ENCODE measurements at regions not wholly inside any gene's neighbourhood (a gene's known extent, or its start where the extent isn't known, plus 50 kb on each side); places are given as distances from the start of the nearest gene placed in this dataset.
"Not testable (repeated sequence)": the region's sequence is repeated elsewhere in the genome, so short reads cannot be mapped to it uniquely, and the experiment has no call there.

DNA sequence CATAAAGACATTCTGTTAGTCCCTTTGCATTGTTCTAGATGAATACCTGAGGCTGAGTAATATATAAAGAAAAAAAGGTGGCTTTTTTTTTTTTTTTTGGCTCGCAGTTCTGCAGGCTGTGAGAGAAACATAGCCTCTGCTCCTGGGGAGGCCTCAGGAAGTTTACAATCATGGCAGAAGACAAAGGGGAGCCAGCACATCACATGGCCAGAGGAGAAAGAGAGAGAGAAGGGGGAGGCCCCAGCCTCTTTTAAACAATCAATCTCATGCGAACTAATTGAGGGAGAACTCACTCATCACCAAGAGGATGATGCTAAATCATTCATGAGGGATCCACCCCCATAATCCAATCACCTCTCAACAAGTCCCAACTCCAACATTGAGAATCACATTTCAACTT lies 364.0 kb upstream of the EPHA5 start:
- intact Hi-C loops (cut with DNase I): no loop called here
- no peak for DNase-seq
- no peak for ATAC-seq (ENCODE audit: poor library complexity)

DNA sequence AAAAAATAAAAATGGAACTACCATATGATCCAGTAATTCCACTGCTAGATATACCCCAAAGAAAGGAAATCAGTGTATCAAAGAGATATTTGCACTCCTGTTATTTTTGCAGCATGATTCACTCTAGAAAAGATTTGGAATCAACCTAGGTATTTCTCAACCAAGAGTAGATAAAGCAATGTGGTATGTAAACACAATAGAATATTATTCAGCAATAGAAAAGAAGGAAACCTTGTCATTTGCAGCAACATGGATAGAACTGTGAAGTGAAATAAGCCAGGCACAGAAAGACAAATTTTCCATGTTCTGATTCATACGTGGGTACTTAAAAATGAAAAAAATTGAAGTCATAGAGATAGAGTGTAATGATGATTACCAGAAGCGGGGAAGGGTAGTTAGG lies 362.3 kb upstream of the EPHA5 start:
- DNase-seq (no peak), ATAC-seq (ENCODE audit: poor library complexity) (no peak)
- intact Hi-C loops (cut with DNase I): no loop called here

DNA sequence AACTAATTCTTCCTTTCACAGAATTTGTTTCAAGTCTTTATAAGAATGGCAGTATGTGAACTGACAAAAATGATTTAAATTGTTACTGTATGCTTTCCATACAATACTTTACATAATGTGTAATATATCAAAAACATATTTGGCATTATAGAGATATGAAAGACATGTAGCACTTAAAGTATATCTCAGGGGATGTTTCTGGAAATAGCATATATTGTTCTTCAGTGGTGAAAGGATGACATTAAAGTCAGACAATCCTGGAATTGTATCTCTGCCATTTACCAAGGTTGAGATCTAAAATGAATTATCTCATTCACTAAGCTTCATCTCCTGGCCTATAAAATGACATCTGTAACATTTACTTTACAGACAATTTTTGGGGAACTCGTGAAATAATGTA lies 358.4 kb upstream of the EPHA5 start:
- DNase-seq (no peak), ATAC-seq (ENCODE audit: poor library complexity) (no peak)
- intact Hi-C loops (cut with DNase I): no loop called here

DNA sequence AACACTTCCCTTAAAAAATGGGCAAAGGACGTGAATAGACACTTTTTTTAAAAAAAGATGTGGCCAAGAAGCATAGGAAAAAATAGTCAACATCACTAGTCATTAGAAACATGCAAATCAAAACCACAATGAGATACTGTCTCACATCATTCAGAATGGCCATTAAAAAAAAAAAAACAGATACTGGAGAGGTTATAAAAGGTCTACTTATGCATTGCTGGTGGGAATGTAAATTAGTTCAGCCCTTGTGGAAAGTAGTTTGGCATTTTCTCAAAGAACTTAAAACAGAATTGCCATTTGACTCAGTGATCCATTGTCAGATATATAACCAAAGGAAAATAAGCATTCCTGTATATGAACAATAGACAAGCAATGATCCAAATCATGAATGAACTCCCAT lies 352.8 kb upstream of the EPHA5 start:
- DNase-seq: no peak
- ATAC-seq (ENCODE audit: poor library complexity): no peak
- intact Hi-C loops (cut with DNase I): no loop called here

DNA sequence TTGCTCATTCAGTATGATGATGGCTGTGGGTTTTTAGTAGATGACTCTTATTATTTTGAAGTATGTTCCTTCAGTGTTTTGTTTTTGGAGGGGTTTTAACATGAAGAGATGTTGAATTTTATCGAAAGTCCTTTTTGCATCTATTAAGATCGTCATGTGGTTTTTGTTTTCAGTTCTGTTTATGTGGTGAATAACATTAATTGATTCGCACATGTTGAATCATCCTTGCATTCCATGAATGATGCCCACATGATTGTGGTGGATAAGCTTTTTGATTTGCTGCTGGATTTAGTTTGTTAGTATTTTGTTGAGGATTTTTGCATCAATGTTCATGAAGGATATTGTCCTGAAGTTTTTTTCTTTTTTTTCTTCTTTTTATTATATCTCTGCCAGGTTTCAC lies 347.4 kb upstream of the EPHA5 start:
- ATAC-seq (ENCODE audit: poor library complexity) (no peak), DNase-seq (no peak)
- intact Hi-C loops (cut with DNase I): no loop called here

DNA sequence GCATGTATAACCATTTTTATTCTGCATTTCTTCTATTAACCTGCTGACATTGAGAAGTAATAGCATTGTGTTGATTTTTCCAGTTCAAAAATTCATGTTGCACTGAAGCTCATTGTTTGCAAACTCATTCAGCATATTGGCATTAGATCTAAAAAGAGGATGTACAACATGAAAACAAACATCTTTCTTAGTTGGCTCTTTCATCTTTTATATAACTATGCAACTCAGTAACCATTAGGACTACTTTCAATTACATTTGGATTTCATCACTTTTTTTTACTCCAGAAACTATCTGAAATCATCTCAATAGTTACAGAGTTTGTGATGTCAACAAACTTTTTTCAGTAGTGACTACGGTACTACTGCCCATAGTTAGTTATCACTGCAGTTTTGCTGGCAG lies 346.0 kb upstream of the EPHA5 start:
- no peak for DNase-seq
- ATAC-seq (ENCODE audit: poor library complexity): no peak
- intact Hi-C loops (cut with DNase I): no loop called here

DNA sequence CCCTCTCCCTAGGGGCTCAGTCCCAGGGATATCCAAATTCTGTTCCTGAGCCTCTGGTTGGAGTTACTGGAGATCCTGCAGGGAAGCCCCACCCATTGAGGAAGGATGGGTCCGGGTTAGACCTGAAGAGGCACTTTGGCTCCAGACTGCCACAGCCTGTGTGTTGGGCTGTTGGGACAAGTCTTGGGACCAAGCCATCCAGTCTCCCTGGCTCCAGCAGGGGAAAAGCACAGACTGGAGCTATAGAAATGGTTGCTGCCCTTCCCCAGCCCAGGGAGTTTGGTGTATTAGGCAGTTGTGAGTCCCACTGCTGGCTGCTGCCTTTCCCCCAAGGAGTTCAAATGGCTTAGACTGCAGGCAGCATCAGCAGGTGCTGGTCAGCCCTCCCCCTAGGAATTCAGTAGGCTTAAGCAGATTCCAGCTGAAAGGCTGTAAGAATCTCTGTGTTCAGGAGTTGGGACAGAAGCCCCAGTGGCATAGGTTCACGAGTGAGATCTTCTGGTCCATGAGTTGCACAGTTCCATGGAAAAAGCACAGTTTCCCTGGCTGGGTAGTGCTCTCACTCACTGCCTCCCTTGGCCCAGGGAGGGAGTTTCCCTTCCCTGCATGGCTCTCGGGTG lies 344.0 kb upstream of the EPHA5 start:
- ATAC-seq (ENCODE audit: poor library complexity): no peak
- intact Hi-C loops (cut with DNase I): no loop called here
- DNase-seq: no peak

DNA sequence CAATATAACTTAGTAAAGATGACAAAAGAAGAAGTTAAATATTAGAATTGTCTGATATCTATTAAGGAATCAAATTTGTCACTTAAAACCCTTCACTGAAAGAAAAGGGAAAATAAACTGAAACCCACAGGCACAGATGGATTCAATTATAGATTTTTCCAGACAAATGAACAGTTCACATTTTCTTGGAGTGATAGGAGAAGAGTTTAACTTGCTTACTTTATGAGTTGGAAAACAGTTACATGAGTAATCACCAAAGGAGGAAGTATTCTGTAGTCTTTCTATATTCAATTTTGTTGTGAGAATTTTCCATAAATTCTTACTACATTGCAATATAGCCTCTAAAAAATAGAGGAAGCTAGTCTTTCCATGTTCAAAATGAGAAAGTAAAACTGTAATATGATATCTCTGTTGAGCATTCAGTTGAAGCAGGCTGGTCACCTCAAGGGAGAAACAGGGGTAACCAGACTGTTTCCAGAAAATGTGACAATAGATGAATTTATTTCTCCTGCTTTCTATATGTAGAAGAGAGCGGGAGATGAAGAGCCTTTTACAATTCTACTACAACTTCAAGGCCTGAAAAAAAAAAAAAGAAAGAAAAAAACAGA lies 330.3 kb upstream of the EPHA5 start:
- DNase-seq (no peak), ATAC-seq (ENCODE audit: poor library complexity) (no peak)
- intact Hi-C loops (cut with DNase I): no loop called here

DNA sequence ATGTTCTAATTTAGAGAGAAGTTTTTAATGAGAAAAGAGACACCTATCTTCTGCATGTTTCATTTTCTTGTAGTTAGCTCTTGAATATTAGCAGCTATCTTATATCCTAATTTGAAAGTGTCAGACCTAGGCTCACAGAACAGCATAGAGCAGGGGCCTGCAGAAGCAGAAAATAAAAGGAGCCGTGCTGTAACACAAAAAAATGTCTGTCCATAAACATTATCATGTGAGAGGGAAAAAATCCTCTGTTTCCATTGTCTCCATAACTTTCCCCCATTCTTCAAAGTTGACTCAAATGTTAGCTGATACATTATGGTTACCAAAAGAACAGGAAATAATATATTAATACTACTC lies 329.2 kb upstream of the EPHA5 start:
- DNase-seq (no peak), ATAC-seq (ENCODE audit: poor library complexity) (no peak)
- intact Hi-C loops (cut with DNase I): no loop called here

DNA sequence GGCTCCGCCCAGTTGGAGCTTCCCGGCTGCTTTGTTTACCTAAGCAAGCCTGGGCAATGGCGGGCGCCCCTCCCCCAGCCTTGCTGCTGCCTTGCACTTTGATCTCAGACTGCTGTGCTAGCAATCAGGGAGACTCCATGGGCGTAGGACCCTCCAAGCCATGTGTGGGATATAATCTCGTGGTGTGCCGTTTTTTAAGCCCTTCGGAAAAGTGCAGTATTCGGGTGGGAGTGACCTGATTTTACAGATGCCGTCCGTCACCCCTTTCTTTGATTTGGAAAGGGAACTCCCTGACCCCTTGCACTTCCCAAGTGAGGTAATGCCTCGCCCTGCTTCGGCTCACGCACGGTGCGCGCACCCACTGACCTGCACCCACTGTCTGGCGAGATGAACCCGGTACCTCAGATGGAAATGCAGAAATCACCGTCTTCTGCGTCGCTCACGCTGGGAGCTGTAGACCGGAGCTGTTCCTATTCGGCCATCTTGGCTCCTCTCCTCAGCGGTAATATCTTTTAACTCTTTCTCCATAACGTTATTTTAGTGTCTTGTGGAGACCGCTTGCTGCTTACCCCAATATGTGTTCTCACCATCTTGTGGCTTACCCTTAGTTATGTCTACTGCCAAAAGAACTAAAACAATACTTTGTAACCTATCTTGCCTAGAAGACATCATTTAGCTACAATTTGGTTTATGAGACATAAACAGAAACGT lies 328.7 kb upstream of the EPHA5 start:
- DNase-seq; ATAC-seq (ENCODE audit: poor library complexity); intact Hi-C loops (cut with DNase I): not testable (repeated sequence)

DNA sequence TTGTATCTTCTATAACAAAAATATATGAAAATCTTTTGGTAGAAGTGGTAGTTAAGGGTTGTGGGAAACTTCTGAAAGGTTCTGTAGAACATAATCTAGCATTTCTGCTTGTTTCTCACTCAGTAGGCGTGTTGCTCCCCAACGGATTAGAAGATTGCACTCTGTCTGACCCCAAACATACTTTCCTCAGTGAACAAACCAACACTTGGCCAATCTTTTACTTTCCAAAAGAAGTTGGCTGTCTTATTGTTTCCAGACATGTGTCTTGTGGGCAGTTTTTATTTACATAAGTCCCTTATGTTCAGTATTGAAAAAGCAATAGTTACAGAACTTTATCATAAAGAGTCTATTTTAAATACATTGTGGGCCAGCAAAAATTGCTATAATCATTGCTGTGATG lies 312.8 kb upstream of the EPHA5 start:
- intact Hi-C loops (cut with DNase I): no loop called here
- no peak for ATAC-seq (ENCODE audit: poor library complexity)
- DNase-seq: no peak

DNA sequence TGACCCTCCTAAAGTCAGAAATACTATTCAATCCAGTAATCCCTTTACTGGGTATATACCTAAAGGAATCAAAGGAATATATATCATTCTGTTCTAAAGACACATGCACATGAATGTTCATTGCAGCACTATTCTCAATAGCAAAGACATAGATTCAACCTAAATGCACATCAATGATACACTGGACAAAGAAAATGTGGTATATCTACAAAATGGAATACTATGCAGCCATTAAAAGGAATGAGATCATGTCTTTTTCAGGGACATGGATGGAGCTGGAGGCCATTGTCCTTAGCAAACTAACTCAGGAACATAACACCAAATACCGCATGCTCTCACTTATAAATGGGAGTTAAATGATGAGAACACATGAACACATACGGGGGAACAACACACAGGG lies 306.0 kb upstream of the EPHA5 start:
- no peak for ATAC-seq (ENCODE audit: poor library complexity)

DNA sequence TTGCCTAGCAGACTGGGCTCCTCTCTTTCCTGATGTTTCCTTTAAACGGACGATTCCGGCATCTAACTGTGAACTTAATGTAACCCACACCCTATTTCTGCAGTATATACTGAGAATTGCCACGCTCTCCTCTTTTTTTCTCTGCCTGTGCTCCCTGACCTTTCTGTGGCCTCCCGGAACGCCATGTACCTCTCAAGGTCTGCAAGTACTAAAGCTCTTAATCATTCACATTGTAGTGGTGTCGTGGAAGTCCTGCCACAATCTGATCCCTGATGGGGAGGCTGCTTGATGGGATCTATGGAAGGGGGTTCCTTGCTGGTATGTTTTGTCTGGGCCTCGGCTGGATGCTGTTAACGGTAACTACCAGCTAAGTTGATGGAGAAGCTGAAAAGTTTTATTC lies 302.9 kb upstream of the EPHA5 start:
- ATAC-seq (ENCODE audit: poor library complexity) (no peak), DNase-seq (no peak)
- intact Hi-C loops (cut with DNase I): no loop called here

More for the DNA sequence above, 306.0 kb upstream of the EPHA5 start:
- no peak for DNase-seq
- intact Hi-C loops (cut with DNase I): no loop called here

DNA sequence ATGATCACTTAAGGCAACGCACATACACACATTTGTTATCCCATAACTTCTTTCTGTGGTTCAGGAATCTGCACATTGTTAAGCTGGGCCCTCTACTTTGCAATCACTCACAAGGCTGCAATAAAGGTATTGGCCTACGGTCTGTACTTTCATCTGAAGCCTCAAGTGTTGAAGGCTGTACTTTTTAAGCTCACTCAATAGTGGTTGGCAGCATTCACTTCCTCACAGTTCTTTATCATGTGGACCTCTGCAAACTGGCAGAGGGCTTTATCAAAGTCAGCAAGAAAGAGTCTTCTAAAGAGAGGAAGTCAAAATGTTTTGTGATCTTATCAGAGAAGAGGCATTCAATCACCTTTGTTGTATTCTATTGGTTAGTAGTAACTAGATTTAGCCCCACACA lies 301.4 kb upstream of the EPHA5 start:
- intact Hi-C loops (cut with DNase I): no loop called here
- no peak for ATAC-seq (ENCODE audit: poor library complexity)
- DNase-seq: no peak

DNA sequence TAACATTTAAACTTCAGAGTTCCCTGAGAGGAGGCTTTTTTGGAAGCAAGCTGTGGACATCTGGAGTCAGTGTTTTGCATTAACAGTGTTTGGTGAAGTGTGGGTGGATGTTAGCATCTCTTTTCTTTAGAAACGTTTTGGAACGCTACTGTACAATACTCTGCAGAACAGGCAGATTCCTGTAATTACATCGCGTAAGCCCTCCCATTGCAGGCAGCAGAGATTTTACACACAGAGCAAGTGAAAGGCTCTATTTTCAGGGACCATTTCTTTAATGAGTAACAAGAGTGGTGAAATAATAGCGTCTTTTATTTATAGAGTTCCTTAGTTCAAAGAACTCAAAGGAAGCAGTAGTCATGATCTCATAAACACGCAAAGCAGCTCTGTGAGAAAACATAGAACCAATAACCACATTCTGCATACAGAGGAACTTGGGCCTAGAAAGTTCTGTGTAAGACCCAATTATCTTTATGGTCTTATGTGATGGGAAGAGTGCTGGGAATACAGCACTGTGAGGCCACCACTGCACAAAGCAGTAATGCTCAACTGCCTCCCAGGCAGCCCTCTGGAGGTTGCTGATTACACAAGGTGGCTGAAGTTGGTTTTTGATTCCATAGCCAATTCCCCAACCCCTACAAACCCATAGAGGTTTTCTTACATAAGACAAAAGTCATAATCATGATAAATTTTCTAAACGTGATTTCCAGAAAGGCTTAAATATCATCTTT lies 298.7 kb upstream of the EPHA5 start:
- DNase-seq: no peak
- ATAC-seq (ENCODE audit: poor library complexity): no peak
- intact Hi-C loops (cut with DNase I): no loop called here

DNA sequence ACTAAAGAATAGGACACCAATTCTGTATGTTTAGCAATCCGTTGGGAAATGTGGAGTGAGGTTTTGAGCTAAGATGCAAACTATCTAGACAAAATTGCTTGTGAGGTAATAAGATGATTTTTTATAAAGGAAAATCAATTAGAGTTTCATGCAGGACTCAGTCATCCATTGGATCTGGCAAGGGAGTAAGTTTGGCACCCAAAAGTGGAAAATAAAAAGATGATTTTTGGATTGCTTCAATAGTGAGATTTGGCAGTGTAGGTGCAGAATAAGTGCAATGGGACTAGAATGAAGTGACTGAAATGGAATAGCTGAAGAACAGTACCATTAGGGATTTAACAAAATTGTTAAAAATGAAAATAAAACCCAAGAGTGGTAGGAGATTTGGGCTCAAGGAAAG lies 290.5 kb upstream of the EPHA5 start:
- intact Hi-C loops (cut with DNase I): no loop called here
- ATAC-seq (ENCODE audit: poor library complexity) (no peak), DNase-seq (no peak)

DNA sequence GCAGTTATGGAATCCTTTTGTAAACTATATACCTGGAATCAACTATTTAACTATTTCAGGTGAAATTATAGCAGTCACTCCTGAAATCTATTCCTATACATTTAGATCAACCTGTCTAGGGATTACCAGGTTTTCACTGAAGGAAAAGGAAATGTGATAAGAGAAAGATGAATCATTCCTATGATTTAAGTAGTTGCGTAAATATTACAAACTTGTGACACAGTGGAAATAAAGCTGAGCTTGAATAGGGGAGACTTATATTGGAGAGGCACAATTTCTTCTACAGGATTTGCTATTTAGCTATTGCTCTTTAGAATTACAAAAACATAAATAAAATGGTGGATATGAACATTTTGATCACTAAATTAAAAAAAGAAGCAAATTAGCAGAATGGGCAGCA lies 284.1 kb upstream of the EPHA5 start:
- ATAC-seq (ENCODE audit: poor library complexity) (no peak), DNase-seq (no peak)
- intact Hi-C loops (cut with DNase I): no loop called here

DNA sequence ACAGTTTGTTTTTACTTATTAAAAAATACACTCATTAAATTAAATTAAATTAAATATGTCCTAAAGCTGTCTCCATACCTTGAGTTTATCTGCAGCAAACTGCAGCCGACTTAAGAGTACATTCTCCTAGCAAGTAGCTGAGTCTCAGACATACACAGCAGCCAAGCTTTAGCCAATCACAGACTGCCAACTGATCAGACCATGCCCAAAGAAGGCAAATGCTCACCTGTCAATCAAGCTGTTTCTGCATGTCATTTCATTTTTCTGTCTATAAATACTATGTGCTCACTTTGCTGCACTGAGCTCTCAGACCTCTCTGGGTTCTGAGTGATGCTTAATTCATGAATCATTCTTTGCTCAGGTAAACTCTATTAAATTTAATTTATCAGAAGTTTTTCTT lies 280.9 kb upstream of the EPHA5 start:
- intact Hi-C loops (cut with DNase I): no loop called here
- DNase-seq: no peak
- ATAC-seq (ENCODE audit: poor library complexity): no peak

DNA sequence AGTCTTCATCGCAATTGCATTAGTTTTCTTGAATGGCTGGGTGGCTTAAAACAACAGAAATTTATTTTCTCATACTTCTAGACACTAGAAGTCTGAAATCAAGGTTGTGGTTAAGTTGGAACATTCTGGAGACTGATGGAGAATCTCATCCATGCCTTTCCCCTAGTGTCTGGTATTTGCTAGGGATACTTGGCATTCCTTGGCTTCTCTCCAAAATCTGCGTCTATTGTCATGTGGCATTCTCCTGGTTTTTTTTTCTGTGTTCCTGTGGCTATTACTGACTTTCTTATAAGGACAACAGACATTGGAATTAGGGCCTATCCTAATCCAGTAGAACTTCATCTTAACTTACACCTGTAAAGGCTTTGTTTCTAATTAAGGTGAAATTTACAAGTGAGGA lies 272.8 kb upstream of the EPHA5 start:
- DNase-seq (no peak), ATAC-seq (ENCODE audit: poor library complexity) (no peak)
- intact Hi-C loops (cut with DNase I): no loop called here

DNA sequence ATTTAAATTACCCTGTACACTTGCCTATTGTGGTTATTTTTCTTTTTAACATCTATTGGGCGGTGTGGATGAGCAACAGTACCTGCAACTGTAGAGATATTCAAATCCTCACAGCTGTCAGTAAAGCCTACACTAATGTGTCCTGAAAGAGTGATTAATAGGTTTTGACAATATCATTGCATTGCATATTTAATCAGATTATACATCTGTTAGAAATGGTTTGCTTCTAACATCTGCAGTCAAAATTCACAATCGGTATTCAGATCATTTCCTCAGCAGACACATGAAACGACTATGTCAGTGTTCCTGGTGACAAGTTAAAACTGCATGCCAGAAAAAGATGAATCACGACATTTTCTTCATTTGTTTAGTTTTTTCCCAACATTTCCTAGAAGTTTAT lies 254.6 kb upstream of the EPHA5 start:
- DNase-seq: no peak
- intact Hi-C loops (cut with DNase I): no loop called here
- ATAC-seq (ENCODE audit: poor library complexity): no peak

Measured in Right ventricle myocardium superior (tissue), 1 donor.